HEK293 (cell line): ENCODE measurements at regions not wholly inside any gene's neighbourhood (a gene's known extent, or its start where the extent isn't known, plus 50 kb on each side); places are given as distances from the start of the nearest gene placed in this dataset.

Experiments used
- CTCF ChIP-seq: fragments of 450-650 bp; formaldehyde crosslinking; IDR thresholded peaks from 2 replicates; pipeline ENCODE4 v1.5.1; 2016; ENCODE audit warnings: missing biosample characterization, missing genetic modification characterization
- HOXD13 ChIP-seq: sonication (generic); formaldehyde crosslinking; IDR thresholded peaks from 2 replicates; pipeline ENCODE4 v1.8.0; 2022; ENCODE audit warnings: missing genetic modification reagents, borderline replicate concordance
- KLF17 ChIP-seq: fragments of 450-650 bp; formaldehyde crosslinking; IDR thresholded peaks from 2 replicates; pipeline ENCODE4 v1.5.1; 2016; ENCODE audit warnings: missing biosample characterization, missing genetic modification characterization
- PBX3 ChIP-seq: sonication (generic); formaldehyde crosslinking; IDR thresholded peaks from 2 replicates; pipeline ENCODE4 v1.8.1; 2022; ENCODE audit warnings: mild to moderate bottlenecking, moderate library complexity, missing genetic modification reagents
- REST ChIP-seq: fragments of 450-650 bp; formaldehyde crosslinking; IDR thresholded peaks from 2 replicates; pipeline ENCODE4 v1.5.1; 2016; ENCODE audit warnings: missing biosample characterization, missing genetic modification characterization
- ZFP69B ChIP-seq: fragments of 450-650 bp; formaldehyde crosslinking; IDR thresholded peaks from 2 replicates; pipeline ENCODE4 v1.5.1; 2016; ENCODE audit warnings: missing biosample characterization, missing genetic modification characterization
- ZNF362 ChIP-seq: fragments of 450-650 bp; formaldehyde crosslinking; IDR thresholded peaks from 2 replicates; pipeline ENCODE4 v1.5.1; 2016; ENCODE audit warnings: missing biosample characterization, missing genetic modification characterization
- ZNF48 ChIP-seq: fragments of 450-650 bp; formaldehyde crosslinking; IDR thresholded peaks from 2 replicates; pipeline ENCODE4 v1.5.1; 2016; ENCODE audit warnings: missing biosample characterization, missing genetic modification characterization
- ZNF558 ChIP-seq: fragments of 450-650 bp; formaldehyde crosslinking; IDR thresholded peaks from 2 replicates; pipeline ENCODE4 v1.5.1; 2016; ENCODE audit warnings: missing biosample characterization, missing genetic modification characterization
- ZNF580 ChIP-seq: fragments of 450-650 bp; formaldehyde crosslinking; IDR thresholded peaks from 2 replicates; pipeline ENCODE4 v1.5.1; 2016; ENCODE audit warnings: missing biosample characterization, missing genetic modification characterization
- ZNF792 ChIP-seq: fragments of 450-650 bp; formaldehyde crosslinking; IDR thresholded peaks from 2 replicates; pipeline ENCODE4 v1.5.1; 2016; ENCODE audit warnings: missing biosample characterization, missing genetic modification characterization
- ZNF837 ChIP-seq: fragments of 450-650 bp; formaldehyde crosslinking; IDR thresholded peaks from 2 replicates; pipeline ENCODE4 v1.5.1; 2016; ENCODE audit warnings: missing biosample characterization, missing genetic modification characterization

- TF ChIP-seq HOXD13 (no peak), ZNF362 (tag by site-specific recombination) (no peak), ZNF580 (tag by site-specific recombination) (no peak), PBX3 (CRISPR knock-in tag) (no peak), CTCF (tag by site-specific recombination) (no peak), ZNF48 (tag by site-specific recombination) (no peak), REST (tag by site-specific recombination) (no peak), ZNF792 (tag by site-specific recombination) (no peak), ZNF837 (tag by site-specific recombination) (no peak), ZFP69B (tag by site-specific recombination) (no peak), KLF17 (tag by site-specific recombination) (no peak), ZNF558 (tag by site-specific recombination) (no peak)
These were observed 312.0 kb downstream of the PDGFC start for GRCh38 chr4:156659570-156659969.
